ENCODE measurements at regions not wholly inside any gene's neighbourhood (a gene's known extent, or its start where the extent isn't known, plus 50 kb on each side); places are given as distances from the start of the nearest gene placed in this dataset.

- no peak for DNase-seq
- Histone ChIP-seq H3K9me3 (no peaks in the 10 kb centered on the region), H3K27me3 (no peaks in the 10 kb centered on the region), H3K4me1 (no peaks in the 10 kb centered on the region), H3K27ac (no peak overlapping the region), H3K4me3 (no peak overlapping the region), H3K36me3 (no peaks in the 10 kb centered on the region)
- 77 to 80% methylated on average over 4 of the region's 4 CpGs for WGBS, 2 donors
- ATAC-seq (ENCODE audit: low FRiP score in 2 of 2) = no peak
- TF ChIP-seq CTCF (IDR thresholded peaks at IDR 0.05) = no peak
- no peak for TF ChIP-seq EP300 (IDR thresholded peaks at IDR 0.05)
These were observed 109.3 kb downstream of the C3orf38 start for GRCh38 chr3:88259045-88259444.

GRCh38 chr3:88262527-88262926 is 112.8 kb downstream of the C3orf38 start:
- H3K27me3 ChIP-seq = no peaks in the 10 kb centered on the region
- no peaks in the 10 kb centered on the region for H3K4me1 ChIP-seq
- TF ChIP-seq POLR2A (IDR thresholded peaks at IDR 0.05) (no peak), POLR2AphosphoS5 (IDR thresholded peaks at IDR 0.05) (no peak), EP300 (IDR thresholded peaks at IDR 0.05) (no peak), CTCF (IDR thresholded peaks at IDR 0.05) (no peak)
- 66 to 85% methylated on average over 4 of the region's 4 CpGs for WGBS, 2 donors
- ATAC-seq (ENCODE audit: low FRiP score in 2 of 2) (no peak), DNase-seq (no peak)
- no peaks in the 10 kb centered on the region for H3K36me3 ChIP-seq
- no peak overlapping the region for H3K4me3 ChIP-seq
- no peak overlapping the region for H3K27ac ChIP-seq
- H3K9me3 ChIP-seq = no peaks in the 10 kb centered on the region

GRCh38 chr3:88263417-88264100 is 113.8 kb downstream of the C3orf38 start:
- no peak for DNase-seq
- no peaks in the 10 kb centered on the region for H3K4me1 ChIP-seq
- H3K36me3 ChIP-seq = no peaks in the 10 kb centered on the region
- no peaks in the 10 kb centered on the region for H3K9me3 ChIP-seq
- H3K27me3 ChIP-seq = no peaks in the 10 kb centered on the region
- no peak for TF ChIP-seq CTCF (IDR thresholded peaks at IDR 0.05)
- no peak for TF ChIP-seq EP300 (IDR thresholded peaks at IDR 0.05)
- TF ChIP-seq POLR2A (IDR thresholded peaks at IDR 0.05) = no peak
- no peak for TF ChIP-seq POLR2AphosphoS5 (IDR thresholded peaks at IDR 0.05)
- 69 to 72% methylated on average over 8 of the region's 8 CpGs for WGBS, 2 donors
- ATAC-seq (ENCODE audit: low FRiP score in 2 of 2) = no peak
- no peak overlapping the region for H3K27ac ChIP-seq
- no peak overlapping the region for H3K4me3 ChIP-seq

- DNase-seq = no peak
- Histone ChIP-seq H3K27me3 (no peaks in the 10 kb centered on the region), H3K4me1 (no peaks in the 10 kb centered on the region), H3K4me3 (no peak overlapping the region), H3K27ac (no peak overlapping the region), H3K36me3 (no peaks in the 10 kb centered on the region), H3K9me3 (no peaks in the 10 kb centered on the region)
- no peak for ATAC-seq (ENCODE audit: low FRiP score in 2 of 2)
- no peak for TF ChIP-seq EP300 (IDR thresholded peaks at IDR 0.05)
- no peak for TF ChIP-seq POLR2AphosphoS5 (IDR thresholded peaks at IDR 0.05)
- no peak for TF ChIP-seq CTCF (IDR thresholded peaks at IDR 0.05)
- no peak for TF ChIP-seq POLR2A (IDR thresholded peaks at IDR 0.05)
- 55 to 60% methylated on average over 5 of the region's 5 CpGs for WGBS, 2 donors
These were observed 117.7 kb downstream of the C3orf38 start for GRCh38 chr3:88267441-88267840.

GRCh38 chr3:88267847-88268246 is 118.1 kb downstream of the C3orf38 start:
- ATAC-seq (ENCODE audit: low FRiP score in 2 of 2) (no peak), DNase-seq (no peak)
- WGBS, 2 donors = 24% methylated on average over 3 of the region's 3 CpGs
- no peak for TF ChIP-seq CTCF (IDR thresholded peaks at IDR 0.05)
- TF ChIP-seq POLR2AphosphoS5 (IDR thresholded peaks at IDR 0.05) = no peak
- no peak for TF ChIP-seq POLR2A (IDR thresholded peaks at IDR 0.05)
- TF ChIP-seq EP300 (IDR thresholded peaks at IDR 0.05) = no peak
- no peak overlapping the region for H3K27ac ChIP-seq
- H3K36me3 ChIP-seq = no peaks in the 10 kb centered on the region
- no peak overlapping the region for H3K4me3 ChIP-seq
- no peaks in the 10 kb centered on the region for H3K4me1 ChIP-seq
- no peaks in the 10 kb centered on the region for H3K27me3 ChIP-seq
- no peaks in the 10 kb centered on the region for H3K9me3 ChIP-seq

Measured in upper lobe of left lung (tissue), 6 donors.